Coronary artery (tissue), 2 donors: ENCODE measurements at regions not wholly inside any gene's neighbourhood (a gene's known extent, or its start where the extent isn't known, plus 50 kb on each side); places are given as distances from the start of the nearest gene placed in this dataset.

Source experiments
- DNase-seq: peaks from one replicate; pipeline ENCODE4 v3.0.0-alpha.2; 2017; ENCODE audit warnings: low spot score
- H3K27ac ChIP-seq, 2 donors: fragments of 200-600 bp; sonication (generic); one replicate each; pipeline ENCODE4 v1.5.1; 2016 to 2019
- H3K4me3 ChIP-seq: fragments of 200-600 bp; sonication (generic); 2 replicates; pipeline ENCODE4 v1.5.1; 2016; ENCODE audit warnings: mild to moderate bottlenecking, moderate library complexity
- TF ChIP-seq, protein P1 (sequence below): fragments of 200-600 bp; sonication (generic); IDR thresholded peaks from one replicate; pipeline ENCODE4 v1.5.1; 2019; ENCODE audit warnings: antibody characterized with exemption

DNA sequence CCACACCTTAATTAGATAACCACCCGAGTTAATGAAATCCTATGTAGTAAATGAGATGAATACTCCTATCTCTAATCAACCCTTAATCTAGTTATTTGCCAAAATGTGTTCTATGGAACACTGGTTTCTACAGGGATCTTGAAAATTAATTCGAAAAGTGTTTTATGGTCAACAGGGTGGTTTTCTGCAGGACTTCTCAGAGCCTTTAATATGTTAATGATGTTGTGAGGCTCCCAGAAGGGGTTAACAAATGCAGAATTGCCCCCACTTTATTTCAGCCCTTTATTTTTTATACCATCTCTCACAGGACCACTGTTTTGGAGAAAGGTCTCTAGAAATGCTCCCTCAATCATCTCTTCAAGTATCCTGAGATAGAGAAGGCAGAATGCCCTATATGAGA is 153.1 kb upstream of the RPH3A start:
- DNase-seq, result no peak
- H3K27ac ChIP-seq, result no peak overlapping the region
- no peak overlapping the region for H3K4me3 ChIP-seq
- TF ChIP-seq, protein P1, sequence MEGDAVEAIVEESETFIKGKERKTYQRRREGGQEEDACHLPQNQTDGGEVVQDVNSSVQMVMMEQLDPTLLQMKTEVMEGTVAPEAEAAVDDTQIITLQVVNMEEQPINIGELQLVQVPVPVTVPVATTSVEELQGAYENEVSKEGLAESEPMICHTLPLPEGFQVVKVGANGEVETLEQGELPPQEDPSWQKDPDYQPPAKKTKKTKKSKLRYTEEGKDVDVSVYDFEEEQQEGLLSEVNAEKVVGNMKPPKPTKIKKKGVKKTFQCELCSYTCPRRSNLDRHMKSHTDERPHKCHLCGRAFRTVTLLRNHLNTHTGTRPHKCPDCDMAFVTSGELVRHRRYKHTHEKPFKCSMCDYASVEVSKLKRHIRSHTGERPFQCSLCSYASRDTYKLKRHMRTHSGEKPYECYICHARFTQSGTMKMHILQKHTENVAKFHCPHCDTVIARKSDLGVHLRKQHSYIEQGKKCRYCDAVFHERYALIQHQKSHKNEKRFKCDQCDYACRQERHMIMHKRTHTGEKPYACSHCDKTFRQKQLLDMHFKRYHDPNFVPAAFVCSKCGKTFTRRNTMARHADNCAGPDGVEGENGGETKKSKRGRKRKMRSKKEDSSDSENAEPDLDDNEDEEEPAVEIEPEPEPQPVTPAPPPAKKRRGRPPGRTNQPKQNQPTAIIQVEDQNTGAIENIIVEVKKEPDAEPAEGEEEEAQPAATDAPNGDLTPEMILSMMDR, result no peak

- TF ChIP-seq, protein P1, result no peak
- no peak overlapping the region for H3K4me3 ChIP-seq
- H3K27ac ChIP-seq, result no peak overlapping the region
- no peak for DNase-seq
Measured at GRCh38 chr12:112645586-112645985, 146.0 kb upstream of the RPH3A start.

DNA sequence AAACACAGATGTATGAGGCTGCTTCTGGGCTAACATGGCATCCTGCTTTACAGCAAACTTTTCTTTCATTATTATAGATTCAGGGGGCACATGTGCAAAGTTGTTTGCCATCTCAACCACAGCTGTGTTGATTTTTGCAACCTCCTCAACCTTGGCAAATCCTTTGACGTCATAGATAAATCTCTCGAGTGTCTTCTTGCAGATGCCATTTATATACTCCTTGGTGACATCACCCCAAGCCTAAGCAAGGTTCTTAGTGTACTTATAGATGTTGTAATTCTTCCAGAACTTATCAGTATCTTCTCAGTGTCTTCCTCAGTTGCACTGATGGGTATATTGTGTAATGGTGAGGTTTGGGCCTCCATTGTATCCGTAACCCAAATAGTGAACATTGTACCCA is 135.4 kb upstream of the RPH3A start:
- Histone ChIP-seq H3K27ac (no peak overlapping the region), H3K4me3 (no peak overlapping the region)
- TF ChIP-seq, protein P1, result no peak
- DNase-seq, result no peak

DNA sequence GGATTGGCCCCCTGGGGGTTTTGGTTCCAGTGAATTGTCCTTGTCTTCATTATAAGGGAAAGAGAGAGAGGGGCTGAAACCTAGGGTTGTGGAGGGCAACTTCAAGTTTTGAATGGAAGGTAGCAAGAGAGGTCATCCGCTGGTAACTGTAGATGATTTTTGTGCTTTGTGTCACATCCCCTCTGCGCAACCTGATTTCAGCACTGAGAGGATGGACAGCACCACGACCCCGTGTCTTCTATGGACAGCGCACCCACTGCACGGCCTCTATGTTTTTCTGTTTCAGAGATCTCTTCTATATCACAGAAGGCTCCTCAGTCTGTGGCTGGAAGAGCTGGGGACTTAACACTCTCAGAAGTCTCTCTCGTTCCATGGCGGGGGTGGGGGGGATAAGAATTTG is 127.0 kb upstream of the RPH3A start:
- DNase-seq, result no peak
- TF ChIP-seq, protein P1, result no peak

DNA sequence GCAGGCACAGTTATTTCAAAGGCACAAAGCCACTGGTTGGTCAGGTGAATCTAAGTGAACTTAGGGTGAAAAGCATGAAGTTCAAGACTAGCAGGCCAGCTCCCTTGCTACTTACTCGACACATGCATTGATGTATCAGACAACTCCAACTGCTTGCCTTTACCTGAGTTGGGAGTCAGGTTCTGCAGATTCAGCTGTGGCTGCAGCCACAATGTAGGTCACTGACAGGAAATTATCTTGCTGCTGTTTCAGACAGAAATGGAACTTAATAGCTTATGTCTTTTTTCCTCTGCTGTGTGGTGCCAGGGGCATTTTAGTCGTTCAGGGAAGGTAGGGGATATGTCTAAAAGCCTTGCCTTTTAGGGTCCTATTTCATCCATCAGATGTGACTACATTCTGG is 125.6 kb upstream of the RPH3A start:
- no peak for DNase-seq
- H3K27ac ChIP-seq, result no peak overlapping the region
- H3K4me3 ChIP-seq, result no peak overlapping the region
- TF ChIP-seq, protein P1, result no peak

More for the DNA sequence above, 127.0 kb upstream of the RPH3A start:
- no peak overlapping the region for H3K27ac ChIP-seq
- no peak overlapping the region for H3K4me3 ChIP-seq

DNA sequence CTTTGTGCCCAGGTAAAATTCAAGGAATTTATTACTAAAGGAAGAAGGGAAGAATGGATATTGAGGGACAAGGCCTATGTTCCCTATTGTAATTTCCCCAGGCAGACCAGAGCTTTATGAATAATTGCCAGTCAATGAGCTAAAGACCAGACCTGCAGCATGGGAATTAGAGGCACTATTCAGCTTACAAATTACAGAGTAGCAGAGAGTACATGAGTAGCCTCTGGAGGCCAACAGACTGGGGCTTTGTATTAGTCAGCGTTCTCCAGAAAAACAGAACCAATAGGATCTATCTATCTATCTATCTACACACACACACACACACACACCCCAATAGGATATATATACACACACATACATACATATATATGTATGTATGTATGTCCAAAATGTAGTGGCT is 120.0 kb upstream of the RPH3A start:
- no peak overlapping the region for H3K4me3 ChIP-seq
- no peak overlapping the region for H3K27ac ChIP-seq
- DNase-seq, result no peak
- TF ChIP-seq, protein P1, result no peak

DNA sequence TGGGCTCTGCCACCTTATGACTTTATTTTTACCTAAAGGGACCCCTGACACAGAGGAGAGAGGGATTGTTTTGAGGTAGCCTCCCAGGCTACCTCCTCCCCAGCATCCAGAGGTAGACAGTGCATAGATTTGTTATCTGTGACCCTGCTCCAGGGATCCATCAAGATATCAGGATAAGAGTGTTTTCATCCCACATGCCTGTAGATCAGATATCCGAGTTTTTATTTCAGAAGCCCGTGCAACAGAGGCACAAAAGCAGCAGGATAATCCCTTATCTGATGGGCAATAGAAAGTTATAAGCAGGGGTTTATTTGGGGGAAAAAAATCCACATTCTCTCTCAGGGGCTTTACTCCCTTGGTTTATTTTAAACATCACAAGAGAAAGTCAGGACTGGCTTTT is 117.0 kb upstream of the RPH3A start:
- Histone ChIP-seq H3K27ac (no peak overlapping the region), H3K4me3 (no peak overlapping the region)
- no peak for DNase-seq
- TF ChIP-seq, protein P1, result no peak
